ENCODE measurements at regions not wholly inside any gene's neighbourhood (a gene's known extent, or its start where the extent isn't known, plus 50 kb on each side); places are given as distances from the start of the nearest gene placed in this dataset.

DNA sequence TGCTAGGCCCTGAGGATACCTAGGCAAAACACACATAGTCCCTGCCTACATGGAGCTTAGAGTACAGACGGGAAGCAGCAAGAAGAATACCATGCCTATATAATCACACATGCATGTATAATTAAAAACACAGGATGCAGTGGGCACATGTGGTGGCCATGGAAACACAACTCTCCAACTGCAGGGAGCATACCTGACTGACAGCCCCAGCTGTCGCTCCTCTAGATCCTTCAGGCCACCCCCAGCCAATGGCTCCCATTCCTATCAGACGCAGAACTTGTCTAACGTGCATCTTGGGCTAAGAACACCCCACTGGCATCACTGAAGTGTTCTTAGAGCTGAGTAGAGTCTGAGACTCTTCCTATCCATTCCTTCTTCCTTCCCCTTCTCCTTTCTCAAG lies 125.5 kb upstream of the FRMD4B start:
- Histone ChIP-seq H2AFZ (ENCODE audit: low read depth, low read length) (no peak overlapping the region), H3K4me2 (ENCODE audit: insufficient read depth, low read length) (no peak overlapping the region), H3K79me2 (ENCODE audit: control insufficient read depth, insufficient read depth, low read length) (no peaks in the 10 kb centered on the region), H3K36me3 (ENCODE audit: control insufficient read depth in 2 of 2, extremely low read depth in 1 of 2, insufficient read depth in 2 of 2, low read length in 2 of 2) (no peaks in the 10 kb centered on the region), H3K9me1 (replicated peaks; ENCODE audit: control insufficient read depth, extremely low read depth, insufficient read depth, low read length) (no peaks in the 10 kb centered on the region), H4K20me1 (replicated peaks; ENCODE audit: control insufficient read depth, extremely low read depth, insufficient read depth, low read length) (no peaks in the 10 kb centered on the region), H3K27ac (ENCODE audit: insufficient read depth, low read depth, low read length) (no peak overlapping the region), H3K4me1 (ENCODE audit: control insufficient read depth, extremely low read depth, insufficient read depth, low read length) (no peaks in the 10 kb centered on the region), H3K27me3 (ENCODE audit: control insufficient read depth in 2 of 2, insufficient read depth in 2 of 2, low read length in 2 of 2) (peaks cover 12 to 15% of the 10 kb centered on the region in 2 experiments), H3K4me3 (replicated peaks in 1 of 3; ENCODE audit: insufficient read depth in 1 of 3, low read depth in 1 of 3, low read length in 3 of 3) (no peak overlapping the region), H3K9me3 (replicated peaks; ENCODE audit: control insufficient read depth, insufficient read depth, low read length) (no peaks in the 10 kb centered on the region), H3K9ac (replicated peaks; ENCODE audit: extremely low read depth, insufficient read depth, low read length) (no peak overlapping the region)
- BruUV-seq (replicated peaks), result no TSS peak
- no peak for DNase-seq (ENCODE audit: low read depth, low spot score)
- dilution Hi-C loops (cut with MboI; ENCODE audit: extremely low pct_ligation_motif_present, low sequenced_read_pairs), result no loop called here
- ChIA-PET POLR2A (no interaction called here), CTCF (interaction anchor here (1.1 kb wide), 1 partner anchor 71 kb away, joined by 3 read pairs; no protein-coding TSS in a partner anchor)
- TF ChIP-seq MYC (IDR thresholded peaks at IDR 0.05; ENCODE audit: low read depth, low read length) (no peak), EZH2 (IDR thresholded peaks at IDR 0.05; ENCODE audit: borderline replicate concordance, low read depth, low read length, severe bottlenecking) (no peak), GATA2 (IDR thresholded peaks at IDR 0.05; ENCODE audit: insufficient read depth, insufficient read length, low read depth, low read length) (no peak), POLR2AphosphoS5 (IDR thresholded peaks at IDR 0.05; ENCODE audit: insufficient read depth, low read depth, low read length) (no peak), JUN (IDR thresholded peaks at IDR 0.05; ENCODE audit: borderline replicate concordance, insufficient read depth, insufficient read length, low read depth) (no peak), FOS (IDR thresholded peaks at IDR 0.05; ENCODE audit: borderline replicate concordance, insufficient read depth, low read length) (no peak), POLR2A (IDR thresholded peaks at IDR 0.05; ENCODE audit: low read depth, low read length) (no peak)
- TF ChIP-seq, protein P1, sequence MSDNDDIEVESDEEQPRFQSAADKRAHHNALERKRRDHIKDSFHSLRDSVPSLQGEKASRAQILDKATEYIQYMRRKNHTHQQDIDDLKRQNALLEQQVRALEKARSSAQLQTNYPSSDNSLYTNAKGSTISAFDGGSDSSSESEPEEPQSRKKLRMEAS (IDR thresholded peaks at IDR 0.05; ENCODE audit: insufficient read depth, insufficient read length), result no peak
- TF ChIP-seq, protein P2, sequence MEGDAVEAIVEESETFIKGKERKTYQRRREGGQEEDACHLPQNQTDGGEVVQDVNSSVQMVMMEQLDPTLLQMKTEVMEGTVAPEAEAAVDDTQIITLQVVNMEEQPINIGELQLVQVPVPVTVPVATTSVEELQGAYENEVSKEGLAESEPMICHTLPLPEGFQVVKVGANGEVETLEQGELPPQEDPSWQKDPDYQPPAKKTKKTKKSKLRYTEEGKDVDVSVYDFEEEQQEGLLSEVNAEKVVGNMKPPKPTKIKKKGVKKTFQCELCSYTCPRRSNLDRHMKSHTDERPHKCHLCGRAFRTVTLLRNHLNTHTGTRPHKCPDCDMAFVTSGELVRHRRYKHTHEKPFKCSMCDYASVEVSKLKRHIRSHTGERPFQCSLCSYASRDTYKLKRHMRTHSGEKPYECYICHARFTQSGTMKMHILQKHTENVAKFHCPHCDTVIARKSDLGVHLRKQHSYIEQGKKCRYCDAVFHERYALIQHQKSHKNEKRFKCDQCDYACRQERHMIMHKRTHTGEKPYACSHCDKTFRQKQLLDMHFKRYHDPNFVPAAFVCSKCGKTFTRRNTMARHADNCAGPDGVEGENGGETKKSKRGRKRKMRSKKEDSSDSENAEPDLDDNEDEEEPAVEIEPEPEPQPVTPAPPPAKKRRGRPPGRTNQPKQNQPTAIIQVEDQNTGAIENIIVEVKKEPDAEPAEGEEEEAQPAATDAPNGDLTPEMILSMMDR (IDR thresholded peaks at IDR 0.05; ENCODE audit: extremely low read depth in 1 of 2, insufficient read depth in 1 of 2, low read depth in 1 of 2, low read length in 2 of 2), result no peak
- intact Hi-C loops (cut with micrococcal nuclease), result no loop called here
- FAIRE-seq, result no peak

Measured in endothelial cell of umbilical vein (primary cell).